Germinal center (tissue), 1 donor: ENCODE measurements at regions not wholly inside any gene's neighbourhood (a gene's known extent, or its start where the extent isn't known, plus 50 kb on each side); places are given as distances from the start of the nearest gene placed in this dataset.

ENCODE experiments used
- DNase-seq: peaks from one replicate; pipeline ENCODE4 v3.0.0; 2012; ENCODE audit warnings: mixed read lengths, low spot score

GRCh38 chr13:99911965-99912566 is 59.5 kb downstream of the ZIC5 start:
- no peak for DNase-seq

- no peak for DNase-seq
Observed at GRCh38 chr13:99911069-99911964, 60.2 kb downstream of the ZIC5 start.

- DNase-seq: no peak
Observed at GRCh38 chr13:99909836-99910619, 61.5 kb downstream of the ZIC5 start.

GRCh38 chr13:99909097-99909835 is 62.3 kb downstream of the ZIC5 start:
- DNase-seq: no peak

GRCh38 chr13:99908140-99908803 is 63.3 kb downstream of the ZIC5 start:
- DNase-seq: no peak

- DNase-seq: no peak
Observed at GRCh38 chr13:99907627-99908026, 63.9 kb downstream of the ZIC5 start.

- no peak for DNase-seq
Observed at GRCh38 chr13:99907038-99907437, 64.5 kb downstream of the ZIC5 start.

GRCh38 chr13:99905814-99906213 is 65.8 kb downstream of the ZIC5 start:
- DNase-seq: no peak

GRCh38 chr13:99905224-99905623 is 66.3 kb downstream of the ZIC5 start:
- no peak for DNase-seq

GRCh38 chr13:99903140-99903539 is 68.4 kb downstream of the ZIC5 start:
- no peak for DNase-seq

GRCh38 chr13:99902657-99903056 is 68.9 kb downstream of the ZIC5 start:
- no peak for DNase-seq

GRCh38 chr13:99900960-99901359 is 70.6 kb downstream of the ZIC5 start:
- no peak for DNase-seq

GRCh38 chr13:99898421-99898820 is 73.1 kb downstream of the ZIC5 start:
- no peak for DNase-seq

- no peak for DNase-seq
Observed at GRCh38 chr13:99897076-99897440, 74.5 kb downstream of the ZIC5 start.

- no peak for DNase-seq
Observed at GRCh38 chr13:99896369-99897075, 75.0 kb downstream of the ZIC5 start.

GRCh38 chr13:99895444-99896368 is 75.9 kb downstream of the ZIC5 start:
- DNase-seq: no peak

GRCh38 chr13:99894840-99895443 is 76.6 kb downstream of the ZIC5 start:
- DNase-seq: no peak

- no peak for DNase-seq
Observed at GRCh38 chr13:99894105-99894839, 77.3 kb downstream of the ZIC5 start.

GRCh38 chr13:99893567-99893966 is 78.0 kb downstream of the ZIC5 start:
- no peak for DNase-seq
